Keratinocyte (primary cell): ENCODE measurements at regions not wholly inside any gene's neighbourhood (a gene's known extent, or its start where the extent isn't known, plus 50 kb on each side); places are given as distances from the start of the nearest gene placed in this dataset.

Experiments
- EZH2 ChIP-seq: IDR thresholded peaks from one replicate; pipeline ENCODE4 v1.6.1; 2012; ENCODE audit warnings: inconsistent platforms, mild to moderate bottlenecking, low read length, moderate library complexity
- TF ChIP-seq, protein P1 (sequence below), 3 experiments: IDR thresholded peaks in 1 of 3; conservative IDR thresholded peaks in 1 of 3; optimal IDR thresholded peaks in 1 of 3; 2 replicates in 2 of 3; 3 replicates in 1 of 3; pipeline versions ENCODE3 to v1.5.1; 2011; ENCODE audit warnings: low read length in 3 of 3, mild to moderate bottlenecking in 3 of 3, moderate library complexity in 2 of 3, control low read depth in 1 of 3, inconsistent platforms in 1 of 3; ENCODE audit not compliant: insufficient read depth in 2 of 3; ENCODE audit errors: extremely low read depth in 1 of 3

GRCh38 chr20:60629206-60629605 lies 622.9 kb upstream of the CDH4 start:
- TF ChIP-seq, protein P1, sequence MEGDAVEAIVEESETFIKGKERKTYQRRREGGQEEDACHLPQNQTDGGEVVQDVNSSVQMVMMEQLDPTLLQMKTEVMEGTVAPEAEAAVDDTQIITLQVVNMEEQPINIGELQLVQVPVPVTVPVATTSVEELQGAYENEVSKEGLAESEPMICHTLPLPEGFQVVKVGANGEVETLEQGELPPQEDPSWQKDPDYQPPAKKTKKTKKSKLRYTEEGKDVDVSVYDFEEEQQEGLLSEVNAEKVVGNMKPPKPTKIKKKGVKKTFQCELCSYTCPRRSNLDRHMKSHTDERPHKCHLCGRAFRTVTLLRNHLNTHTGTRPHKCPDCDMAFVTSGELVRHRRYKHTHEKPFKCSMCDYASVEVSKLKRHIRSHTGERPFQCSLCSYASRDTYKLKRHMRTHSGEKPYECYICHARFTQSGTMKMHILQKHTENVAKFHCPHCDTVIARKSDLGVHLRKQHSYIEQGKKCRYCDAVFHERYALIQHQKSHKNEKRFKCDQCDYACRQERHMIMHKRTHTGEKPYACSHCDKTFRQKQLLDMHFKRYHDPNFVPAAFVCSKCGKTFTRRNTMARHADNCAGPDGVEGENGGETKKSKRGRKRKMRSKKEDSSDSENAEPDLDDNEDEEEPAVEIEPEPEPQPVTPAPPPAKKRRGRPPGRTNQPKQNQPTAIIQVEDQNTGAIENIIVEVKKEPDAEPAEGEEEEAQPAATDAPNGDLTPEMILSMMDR (optimal IDR thresholded peaks at IDR 0.05 in 1 of 3, IDR thresholded peaks at IDR 0.05 in 1 of 3, conservative IDR thresholded peaks at IDR 0.05 in 1 of 3; ENCODE audit: extremely low read depth in 1 of 3, insufficient read depth in 2 of 3, low read length in 3 of 3) = no peak
- no peak for TF ChIP-seq EZH2
